Mesendoderm (in vitro differentiated cells): ENCODE measurements at regions not wholly inside any gene's neighbourhood (a gene's known extent, or its start where the extent isn't known, plus 50 kb on each side); places are given as distances from the start of the nearest gene placed in this dataset.

Experiments
- DNase-seq: peaks from one replicate; pipeline ENCODE4 v3.0.0; 2013
- H2AK5ac ChIP-seq: 2 replicates; pipeline ENCODE4 v1.6.1; 2013; ENCODE audit warnings: low read length, inconsistent platforms
- H2BK120ac ChIP-seq: 2 replicates; pipeline ENCODE4 v1.6.1; 2013; ENCODE audit warnings: low read depth, mild to moderate bottlenecking, low read length, moderate library complexity, mixed read lengths
- H2BK15ac ChIP-seq: replicated peaks from 2 replicates; pipeline ENCODE4 v1.6.1; 2013; ENCODE audit warnings: low read depth, mild to moderate bottlenecking, moderate library complexity
- H2BK5ac ChIP-seq: 2 replicates; pipeline ENCODE4 v1.6.1; 2013; ENCODE audit warnings: low read length, inconsistent platforms
- H3K18ac ChIP-seq: 2 replicates; pipeline ENCODE4 v1.6.1; 2013; ENCODE audit warnings: mild to moderate bottlenecking, low read length, mixed read lengths
- H3K23ac ChIP-seq: one replicate; pipeline ENCODE4 v1.6.1; 2013; ENCODE audit warnings: low read length
- H3K27ac ChIP-seq: 2 replicates; pipeline ENCODE4 v1.5.1; 2013; ENCODE audit warnings: low read depth, mild to moderate bottlenecking, inconsistent platforms, low read length, moderate library complexity
- H3K27me3 ChIP-seq: 2 replicates; pipeline ENCODE4 v1.6.1; 2013; ENCODE audit warnings: low read length, control low read depth, mild to moderate bottlenecking, inconsistent platforms; ENCODE audit not compliant: insufficient read depth, poor library complexity
- H3K36me3 ChIP-seq: 2 replicates; pipeline ENCODE4 v1.6.1; 2013; ENCODE audit warnings: low read length, inconsistent platforms; ENCODE audit not compliant: control insufficient read depth, insufficient read depth
- H3K4ac ChIP-seq: one replicate; pipeline ENCODE4 v1.6.1; 2013; ENCODE audit warnings: low read depth, mild to moderate bottlenecking, low read length, moderate library complexity
- H3K4me1 ChIP-seq: 2 replicates; pipeline ENCODE4 v1.6.1; 2013; ENCODE audit warnings: low read depth, low read length, inconsistent platforms; ENCODE audit not compliant: control insufficient read depth
- H3K4me2 ChIP-seq: 2 replicates; pipeline ENCODE4 v1.6.1; 2013; ENCODE audit warnings: low read length
- H3K4me3 ChIP-seq: 2 replicates; pipeline ENCODE4 v1.5.1; 2013; ENCODE audit warnings: mild to moderate bottlenecking, low read length
- H3K56ac ChIP-seq: one replicate; pipeline ENCODE4 v1.6.1; 2013; ENCODE audit warnings: low read length
- H3K79me1 ChIP-seq: 2 replicates; pipeline ENCODE4 v1.6.1; 2013; ENCODE audit warnings: low read length, inconsistent platforms
- H3K79me2 ChIP-seq: 2 replicates; pipeline ENCODE4 v1.6.1; 2013; ENCODE audit warnings: mild to moderate bottlenecking, low read length; ENCODE audit not compliant: control insufficient read depth, insufficient read depth
- H3K9ac ChIP-seq: 2 replicates; pipeline ENCODE4 v1.6.1; 2013; ENCODE audit warnings: low read length, inconsistent platforms
- H4K5ac ChIP-seq: one replicate; pipeline ENCODE4 v1.6.1; 2013; ENCODE audit warnings: low read length
- H4K8ac ChIP-seq: one replicate; pipeline ENCODE4 v1.6.1; 2013; ENCODE audit warnings: low read depth, mild to moderate bottlenecking, control low read depth, low read length, moderate library complexity
- WGBS: extraction: QIAGEN DNeasy Blood & Tissue Kit; methylation state at CpG from one replicate; pipeline ENCODE4 v1.1.7; 2013; ENCODE audit warnings: low lambda C conversion rate, missing lambda C conversion rate; ENCODE audit not compliant: insufficient coverage; ENCODE audit errors: extremely low coverage; 5-methylcytosine and 5-hydroxymethylcytosine counted together

GRCh38 chr5:145178641-145179523 lies 656.3 kb downstream of the PRELID2 start:
- H2BK5ac ChIP-seq, result no peak overlapping the region
- no peak overlapping the region for H3K27ac ChIP-seq
- H2BK15ac ChIP-seq, result no peak overlapping the region
- peak; percentile 85 for DNase-seq
- H3K9ac ChIP-seq, result no peak overlapping the region
- no peak overlapping the region for H4K8ac ChIP-seq
- no peak overlapping the region for H4K5ac ChIP-seq
- peaks cover 2% of the 10 kb centered on the region for H3K4me1 ChIP-seq
- no peaks in the 10 kb centered on the region for H3K36me3 ChIP-seq
- H3K79me1 ChIP-seq, result no peaks in the 10 kb centered on the region
- H3K56ac ChIP-seq, result no peak overlapping the region
- no peaks in the 10 kb centered on the region for H3K79me2 ChIP-seq
- no peak overlapping the region for H3K4me2 ChIP-seq
- no peak overlapping the region for H3K4ac ChIP-seq
- no CpG with 5 or more reads among the region's 3 CpGs for WGBS
- H3K27me3 ChIP-seq, result no peaks in the 10 kb centered on the region
- H3K23ac ChIP-seq, result no peak overlapping the region
- no peak overlapping the region for H2BK120ac ChIP-seq
- no peak overlapping the region for H2AK5ac ChIP-seq
- H3K4me3 ChIP-seq, result no peak overlapping the region
- H3K18ac ChIP-seq, result no peak overlapping the region

GRCh38 chr5:145176041-145176440 lies 659.1 kb downstream of the PRELID2 start:
- Histone ChIP-seq H3K56ac (no peak overlapping the region), H3K27me3 (no peaks in the 10 kb centered on the region), H3K79me2 (no peaks in the 10 kb centered on the region), H3K4me1 (peaks cover 2% of the 10 kb centered on the region), H2BK5ac (no peak overlapping the region), H3K9ac (no peak overlapping the region), H3K4me2 (no peak overlapping the region), H3K18ac (no peak overlapping the region), H3K4me3 (no peak overlapping the region), H3K23ac (no peak overlapping the region), H4K5ac (no peak overlapping the region), H3K36me3 (no peaks in the 10 kb centered on the region), H2AK5ac (no peak overlapping the region), H3K27ac (no peak overlapping the region), H2BK120ac (no peak overlapping the region), H3K79me1 (no peaks in the 10 kb centered on the region), H3K4ac (no peak overlapping the region), H2BK15ac (no peak overlapping the region), H4K8ac (no peak overlapping the region)
- no CpG with 5 or more reads among the region's 3 CpGs for WGBS
- no peak for DNase-seq

- Histone ChIP-seq H3K27me3 (no peaks in the 10 kb centered on the region), H3K4me1 (no peaks in the 10 kb centered on the region), H3K79me2 (no peaks in the 10 kb centered on the region), H3K27ac (no peak overlapping the region), H3K4me2 (no peak overlapping the region), H3K4ac (no peak overlapping the region), H3K9ac (no peak overlapping the region), H3K4me3 (no peak overlapping the region), H2AK5ac (no peak overlapping the region), H3K36me3 (no peaks in the 10 kb centered on the region), H4K8ac (no peak overlapping the region), H2BK120ac (no peak overlapping the region), H3K18ac (no peak overlapping the region), H3K79me1 (no peaks in the 10 kb centered on the region), H3K56ac (no peak overlapping the region), H3K23ac (no peak overlapping the region), H2BK5ac (no peak overlapping the region), H4K5ac (no peak overlapping the region), H2BK15ac (no peak overlapping the region)
- no CpG with 5 or more reads among the region's 5 CpGs for WGBS
- no peak for DNase-seq
Observed at GRCh38 chr5:145166110-145166509, 669.0 kb downstream of the PRELID2 start.

GRCh38 chr5:145163876-145164275 lies 671.3 kb downstream of the PRELID2 start:
- no peak overlapping the region for H3K9ac ChIP-seq
- H4K5ac ChIP-seq, result no peak overlapping the region
- H2BK15ac ChIP-seq, result no peak overlapping the region
- peaks cover 3% of the 10 kb centered on the region for H3K4me1 ChIP-seq
- no peaks in the 10 kb centered on the region for H3K36me3 ChIP-seq
- no peak overlapping the region for H2BK120ac ChIP-seq
- H3K79me1 ChIP-seq, result no peaks in the 10 kb centered on the region
- no peak overlapping the region for H3K4me3 ChIP-seq
- WGBS, result no CpG with 5 or more reads among the region's 3 CpGs
- no peak overlapping the region for H4K8ac ChIP-seq
- no peak overlapping the region for H3K23ac ChIP-seq
- no peak overlapping the region for H3K56ac ChIP-seq
- DNase-seq, result no peak
- H3K27me3 ChIP-seq, result no peaks in the 10 kb centered on the region
- H2BK5ac ChIP-seq, result no peak overlapping the region
- H3K4me2 ChIP-seq, result no peak overlapping the region
- H3K79me2 ChIP-seq, result no peaks in the 10 kb centered on the region
- H3K4ac ChIP-seq, result no peak overlapping the region
- H3K27ac ChIP-seq, result no peak overlapping the region
- H2AK5ac ChIP-seq, result no peak overlapping the region
- H3K18ac ChIP-seq, result no peak overlapping the region

- Histone ChIP-seq H2BK5ac (no peak overlapping the region), H4K5ac (no peak overlapping the region), H3K27me3 (no peaks in the 10 kb centered on the region), H3K4me1 (peaks cover 8% of the 10 kb centered on the region), H3K27ac (no peak overlapping the region), H3K4ac (no peak overlapping the region), H2BK120ac (no peak overlapping the region), H3K36me3 (no peaks in the 10 kb centered on the region), H3K23ac (no peak overlapping the region), H3K4me3 (no peak overlapping the region), H3K56ac (no peak overlapping the region), H3K79me1 (no peaks in the 10 kb centered on the region), H3K4me2 (no peak overlapping the region), H4K8ac (no peak overlapping the region), H2BK15ac (peak overlapping the region; percentile 45), H3K18ac (no peak overlapping the region), H3K79me2 (no peaks in the 10 kb centered on the region), H2AK5ac (no peak overlapping the region), H3K9ac (no peak overlapping the region)
- no peak for DNase-seq
Observed at GRCh38 chr5:145162626-145163025, 672.5 kb downstream of the PRELID2 start.

- no peak for DNase-seq
- H3K79me2 ChIP-seq, result no peaks in the 10 kb centered on the region
- WGBS, result no CpG with 5 or more reads among the region's 3 CpGs
- H3K27ac ChIP-seq, result no peak overlapping the region
- H2BK120ac ChIP-seq, result peak overlapping the region; percentile 38
- H3K23ac ChIP-seq, result no peak overlapping the region
- no peak overlapping the region for H4K8ac ChIP-seq
- no peak overlapping the region for H3K4me3 ChIP-seq
- H3K9ac ChIP-seq, result no peak overlapping the region
- H3K4ac ChIP-seq, result no peak overlapping the region
- H3K27me3 ChIP-seq, result no peaks in the 10 kb centered on the region
- no peaks in the 10 kb centered on the region for H3K79me1 ChIP-seq
- H3K56ac ChIP-seq, result no peak overlapping the region
- H3K4me2 ChIP-seq, result no peak overlapping the region
- H3K18ac ChIP-seq, result peak overlapping the region; percentile 60
- no peak overlapping the region for H2BK5ac ChIP-seq
- H2AK5ac ChIP-seq, result no peak overlapping the region
- no peak overlapping the region for H4K5ac ChIP-seq
- no peaks in the 10 kb centered on the region for H3K36me3 ChIP-seq
- H3K4me1 ChIP-seq, result peaks cover 8% of the 10 kb centered on the region
- no peak overlapping the region for H2BK15ac ChIP-seq
Observed at GRCh38 chr5:145161391-145161790, 673.8 kb downstream of the PRELID2 start.
